Germinal center (tissue), 1 donor: ENCODE measurements at regions not wholly inside any gene's neighbourhood (a gene's known extent, or its start where the extent isn't known, plus 50 kb on each side); places are given as distances from the start of the nearest gene placed in this dataset.
"Not testable (repeated sequence)": the region's sequence is repeated elsewhere in the genome, so short reads cannot be mapped to it uniquely, and the experiment has no call there.

Source experiments
- DNase-seq: peaks from one replicate; pipeline ENCODE4 v3.0.0; 2012; ENCODE audit warnings: mixed read lengths, low spot score

GRCh38 chr1:182227864-182228547 is 163.6 kb downstream of the GLUL start:
- no peak for DNase-seq

GRCh38 chr1:182226618-182227017 is 165.0 kb downstream of the GLUL start:
- no peak for DNase-seq

GRCh38 chr1:182225755-182226154 is 164.2 kb upstream of the ZNF648 start:
- DNase-seq = not testable (repeated sequence)

- not testable (repeated sequence) for DNase-seq
These were observed 160.5 kb upstream of the ZNF648 start for GRCh38 chr1:182221990-182222389.

GRCh38 chr1:182221367-182221766 is 159.9 kb upstream of the ZNF648 start:
- not testable (repeated sequence) for DNase-seq

DNA sequence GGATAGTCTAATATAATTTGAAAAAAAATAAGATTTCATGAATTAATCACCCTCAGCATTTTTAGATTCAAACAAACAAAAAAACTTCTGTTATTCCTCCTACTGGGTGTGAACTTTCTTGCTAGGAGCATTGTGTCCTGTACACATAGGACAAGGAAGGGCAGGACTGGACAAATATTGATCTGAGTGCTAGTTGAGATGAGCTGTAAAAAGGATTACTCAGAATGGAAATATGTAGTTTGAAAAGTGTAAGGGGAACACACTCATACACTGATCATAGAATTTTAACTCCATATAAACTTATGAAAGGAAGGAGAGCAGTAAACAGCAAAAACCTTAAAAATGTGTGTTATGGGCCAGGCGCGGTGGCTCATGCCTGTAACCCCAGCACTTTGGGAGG is 156.5 kb upstream of the ZNF648 start:
- DNase-seq = no peak

DNA sequence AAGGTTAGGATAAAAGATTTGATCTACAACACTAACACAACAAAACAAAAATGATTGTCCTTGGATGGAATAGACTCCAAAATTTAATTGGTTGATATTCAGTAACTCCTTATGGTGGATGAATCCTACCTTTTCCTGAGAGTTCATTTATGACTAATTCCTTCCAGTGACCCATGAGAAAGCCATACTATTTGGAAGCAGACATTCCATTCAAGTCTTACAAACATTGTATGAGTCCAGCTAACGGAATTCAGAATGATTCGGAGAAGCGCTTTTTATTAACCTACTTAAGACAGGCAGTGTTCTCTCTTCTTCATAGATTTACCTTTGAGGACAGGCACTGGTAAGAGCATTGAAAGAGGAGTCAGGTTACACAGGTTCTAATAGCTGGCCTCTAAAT is 155.6 kb upstream of the ZNF648 start:
- no peak for DNase-seq

DNA sequence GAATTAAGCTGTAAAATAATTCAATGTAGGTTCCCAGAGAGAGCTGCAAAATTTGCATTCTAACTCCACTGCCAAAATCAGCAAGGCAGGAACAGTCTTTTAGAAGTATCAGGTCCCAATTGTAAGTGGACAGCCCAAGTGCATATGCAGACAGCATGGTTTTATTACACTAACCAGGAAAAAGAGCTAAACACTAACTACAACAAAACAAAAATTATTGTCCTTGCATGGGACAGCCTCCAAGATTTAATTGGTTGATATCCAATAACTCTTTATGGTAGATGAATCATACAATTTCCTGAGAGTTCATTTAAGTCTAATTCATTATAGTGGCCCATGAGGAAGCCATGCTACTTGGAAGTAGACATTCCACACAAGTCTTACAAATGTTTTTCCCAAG is 154.3 kb upstream of the ZNF648 start:
- DNase-seq = no peak

DNA sequence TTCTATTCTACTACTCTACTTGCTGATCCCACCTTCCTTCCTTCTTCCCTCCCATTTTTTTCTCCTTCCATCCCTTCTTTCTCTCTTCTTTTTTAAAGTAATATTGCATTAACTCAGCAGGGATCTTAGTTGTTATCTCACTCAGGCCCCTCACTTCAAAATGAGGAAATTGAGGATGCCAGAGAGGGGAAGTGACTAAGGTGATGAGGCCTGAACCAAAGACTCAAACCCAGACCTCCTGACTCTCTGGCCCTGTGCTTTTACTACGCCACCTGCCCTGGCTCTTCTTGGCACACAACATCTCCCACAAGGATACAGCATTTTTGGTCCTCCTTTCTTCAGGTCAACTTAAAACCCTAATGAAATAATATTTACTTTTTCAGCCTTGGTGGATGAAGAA is 151.7 kb upstream of the ZNF648 start:
- no peak for DNase-seq

DNA sequence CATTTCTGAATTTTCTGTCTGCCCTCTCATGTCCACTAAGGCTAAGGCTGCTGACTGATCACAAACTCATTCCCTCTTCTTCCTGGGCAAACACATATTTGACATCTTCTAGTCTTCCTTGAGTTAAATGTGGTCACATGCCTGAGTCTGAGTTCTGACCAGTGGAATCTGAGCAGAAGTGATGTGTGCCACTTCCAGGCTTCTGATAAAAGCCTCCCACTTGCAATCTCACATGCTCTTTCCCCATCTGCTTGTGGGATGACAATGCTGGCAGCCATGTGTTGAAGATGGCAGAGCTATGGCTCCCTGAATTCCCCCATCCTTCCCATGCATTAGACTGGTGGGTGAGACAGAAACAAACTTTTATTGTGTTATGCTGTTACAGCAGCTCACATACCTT is 149.9 kb upstream of the ZNF648 start:
- no peak for DNase-seq

GRCh38 chr1:182210417-182210816 is 148.9 kb upstream of the ZNF648 start:
- DNase-seq = no peak

DNA sequence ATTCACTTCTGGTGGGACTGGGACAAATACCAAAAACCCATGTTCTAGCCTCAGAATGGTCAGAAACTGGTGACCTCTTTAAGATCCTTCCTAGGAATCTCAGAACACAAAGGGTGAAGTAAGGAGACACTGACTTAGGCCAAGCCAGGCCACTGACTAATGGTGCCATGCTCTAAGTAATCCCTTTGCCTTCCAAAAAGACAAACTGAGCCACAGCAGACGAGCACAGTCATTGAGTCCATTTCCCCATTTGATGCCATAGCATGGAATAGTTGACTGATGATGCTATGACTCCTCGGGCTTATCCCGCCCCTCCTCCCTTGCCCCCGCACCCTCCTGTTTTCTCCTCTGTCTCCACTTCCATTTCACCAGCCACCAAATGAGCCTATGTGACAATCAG is 145.8 kb upstream of the ZNF648 start:
- DNase-seq = no peak

GRCh38 chr1:182206626-182207239 is 145.2 kb upstream of the ZNF648 start:
- DNase-seq = no peak

- DNase-seq = no peak
These were observed 144.0 kb upstream of the ZNF648 start for GRCh38 chr1:182205351-182206022.

GRCh38 chr1:182203191-182203875 is 141.8 kb upstream of the ZNF648 start:
- no peak for DNase-seq

- not testable (repeated sequence) for DNase-seq
These were observed 140.0 kb upstream of the ZNF648 start for GRCh38 chr1:182201490-182201889.

GRCh38 chr1:182200025-182200812 is 138.7 kb upstream of the ZNF648 start:
- DNase-seq = no peak

DNA sequence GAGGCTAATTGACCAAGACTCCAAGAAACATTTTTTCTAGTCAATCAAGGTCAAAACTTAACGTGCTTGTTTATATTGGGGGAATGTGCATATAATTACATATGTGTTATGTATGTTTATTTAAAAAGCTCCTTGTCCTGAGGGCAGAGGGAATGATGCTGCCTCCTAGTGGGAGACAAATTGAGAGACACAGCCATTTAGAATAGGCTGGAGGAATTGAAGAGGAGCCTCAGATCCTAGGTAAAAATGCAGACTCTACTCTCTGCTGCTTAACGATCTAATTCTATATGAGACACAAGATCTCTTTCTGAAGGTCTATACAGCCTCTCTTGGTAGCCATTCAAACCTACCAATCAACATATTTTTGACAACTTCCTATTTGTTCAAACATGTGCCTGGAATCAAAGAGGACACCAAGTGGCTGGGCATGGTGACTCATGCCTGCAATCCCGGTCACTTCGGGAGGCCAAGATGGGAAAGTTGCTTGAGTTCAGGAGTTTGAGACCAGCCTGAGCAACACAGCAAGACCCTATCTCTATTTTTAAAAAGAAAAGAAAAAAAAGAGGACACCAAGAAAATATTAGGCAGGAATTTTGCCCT is 136.6 kb upstream of the ZNF648 start:
- DNase-seq = no peak

DNA sequence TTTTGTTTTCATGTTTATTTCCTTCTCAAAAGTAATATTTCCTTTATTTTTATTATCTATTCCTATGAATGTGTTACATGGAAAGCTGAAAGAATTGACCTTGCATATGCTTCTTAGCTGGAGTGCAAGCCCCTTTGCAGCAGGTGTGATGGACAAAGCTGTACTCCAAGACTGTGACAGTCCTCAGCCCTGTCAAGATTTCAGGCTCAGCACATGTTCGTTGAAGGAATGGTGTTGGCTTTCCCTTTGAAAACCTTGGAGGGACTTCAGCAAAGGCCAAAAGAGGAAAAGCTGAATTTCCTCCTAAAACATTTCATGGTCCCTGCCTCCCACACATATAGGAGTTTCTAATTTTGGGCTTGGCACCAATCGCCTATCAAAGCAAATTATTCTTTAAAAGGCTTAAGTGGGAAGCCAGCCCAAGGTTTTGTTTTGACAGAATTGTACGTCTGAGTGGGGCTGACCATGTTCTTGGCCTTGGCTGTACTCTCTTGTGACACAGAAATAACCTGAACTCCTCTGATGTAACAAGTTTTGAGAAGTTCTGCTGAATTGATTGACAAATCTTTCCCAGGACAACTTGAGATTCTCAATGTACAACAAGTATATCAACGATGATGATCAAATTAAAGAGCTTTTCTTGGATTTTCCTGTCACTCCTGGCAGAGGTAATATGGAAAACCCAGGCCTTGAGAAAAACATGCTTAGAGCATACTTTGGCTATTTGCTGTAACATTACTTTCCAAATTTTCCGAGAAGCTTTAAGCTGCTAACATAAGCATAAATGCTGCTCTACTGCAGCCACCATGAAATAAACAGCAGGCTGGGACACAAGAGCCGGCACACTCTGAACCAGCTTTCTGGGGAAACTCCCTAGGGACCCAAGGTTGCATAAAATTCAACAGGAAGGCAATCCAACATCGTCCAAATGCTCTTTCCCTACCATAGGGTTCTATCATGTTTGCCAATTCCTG is 135.7 kb upstream of the ZNF648 start:
- no peak for DNase-seq

DNA sequence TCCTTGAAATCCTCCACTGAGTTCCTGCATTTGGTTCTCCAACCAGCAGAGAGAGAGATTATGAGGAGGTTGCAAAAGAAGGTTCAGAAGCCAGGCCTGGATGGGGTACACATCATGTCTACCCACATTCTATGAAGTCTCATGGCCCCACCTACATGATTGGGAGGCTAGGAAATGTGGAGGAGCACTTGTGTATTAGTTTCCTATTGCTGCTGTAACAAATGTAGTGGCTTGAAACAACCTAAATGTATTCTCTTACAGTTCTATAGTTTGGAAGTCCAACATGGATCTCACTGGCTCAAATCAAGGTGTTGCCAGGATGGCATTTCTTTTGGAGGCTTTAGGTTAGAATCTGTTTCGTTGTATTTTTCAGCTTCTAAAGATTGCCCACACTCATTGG is 134.2 kb upstream of the ZNF648 start:
- DNase-seq = no peak
